Medulla oblongata (tissue), 1 donor: ENCODE measurements at regions not wholly inside any gene's neighbourhood (a gene's known extent, or its start where the extent isn't known, plus 50 kb on each side); places are given as distances from the start of the nearest gene placed in this dataset.

Experiments used
- DNase-seq: peaks from one replicate; pipeline ENCODE4 v3.0.0-alpha.2; 2015; ENCODE audit errors: extremely low spot score

DNA sequence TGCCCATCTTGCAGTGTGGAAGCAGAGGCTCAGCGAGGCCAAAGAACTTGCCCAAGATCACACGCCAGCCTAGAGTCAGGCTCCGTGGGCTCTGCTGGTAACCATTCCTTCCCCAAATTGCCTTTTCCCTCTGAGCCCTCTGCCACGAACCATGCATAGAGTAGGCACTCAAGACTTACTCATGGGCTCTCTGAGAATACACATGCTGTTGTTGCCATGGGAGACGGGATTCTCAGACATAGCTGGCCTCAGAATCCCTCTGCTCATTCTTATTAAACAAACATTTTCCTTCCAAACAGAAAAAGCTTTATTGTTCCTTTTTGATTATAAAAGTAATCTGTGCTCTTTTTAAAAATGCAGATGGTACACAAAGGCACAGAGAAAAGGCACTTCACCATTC is 52.5 kb upstream of the WSCD2 start:
- DNase-seq: no peak

- no peak for DNase-seq
Measured at GRCh38 chr12:108078428-108078827, 50.7 kb upstream of the WSCD2 start.
